Fibroblast of villous mesenchyme (primary cell): ENCODE measurements at regions not wholly inside any gene's neighbourhood (a gene's known extent, or its start where the extent isn't known, plus 50 kb on each side); places are given as distances from the start of the nearest gene placed in this dataset.

ENCODE experiments used
- DNase-seq: peaks from one replicate; pipeline ENCODE4 v3.0.0-alpha.2; 2010; ENCODE audit warnings: low read depth
- H3K4me3 ChIP-seq: 2 replicates; pipeline ENCODE4 v1.5.1; 2011; ENCODE audit warnings: low read depth, mild to moderate bottlenecking, low read length
- CTCF ChIP-seq: IDR thresholded peaks from 2 replicates; pipeline ENCODE4 v1.5.1; 2012; ENCODE audit warnings: low read depth, mild to moderate bottlenecking, low read length; ENCODE audit not compliant: insufficient read depth

DNA sequence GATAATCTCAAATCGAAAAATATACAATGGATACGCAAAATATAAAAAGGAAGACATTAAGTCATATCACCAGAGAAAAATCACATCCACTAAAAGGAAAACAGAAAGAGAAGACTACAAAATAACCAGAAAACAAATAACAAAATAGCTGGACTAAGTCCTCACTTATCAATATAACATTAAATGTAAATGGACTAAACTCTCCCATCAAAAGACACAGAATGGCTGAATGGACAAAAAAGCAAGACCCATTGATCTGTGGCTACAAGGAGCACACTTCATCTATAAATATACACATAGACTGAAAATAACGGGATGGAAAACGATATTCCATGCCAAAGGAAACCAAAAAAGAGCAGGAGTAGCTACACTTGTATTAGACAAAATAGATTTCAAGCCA lies 161.0 kb upstream of the PRKD1 start:
- TF ChIP-seq CTCF = no peak
- no peak for DNase-seq
- H3K4me3 ChIP-seq = no peak overlapping the region

GRCh38 chr14:30108975-30109700 lies 181.5 kb upstream of the PRKD1 start:
- peak; percentile 60 for DNase-seq
- TF ChIP-seq CTCF = no peak
- H3K4me3 ChIP-seq = no peak overlapping the region

DNA sequence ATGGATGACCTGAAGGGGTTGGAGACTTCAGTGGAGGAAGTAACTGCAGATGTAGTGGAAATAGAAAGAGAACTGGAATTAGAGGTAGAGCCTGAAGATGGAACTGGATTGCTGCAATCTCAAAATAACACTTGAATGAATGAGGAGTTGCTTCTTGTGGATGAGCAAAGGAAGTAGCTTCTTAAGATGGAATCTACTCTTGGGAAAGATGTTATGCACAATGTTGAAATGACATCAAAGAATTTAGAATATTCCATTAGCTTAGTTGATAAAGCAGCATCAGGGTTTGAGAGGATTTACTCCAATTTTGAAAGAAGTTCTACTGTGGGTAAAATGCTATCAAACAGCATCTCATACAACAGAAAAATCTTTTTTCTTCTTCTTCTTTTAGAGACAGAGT lies 186.4 kb upstream of the PRKD1 start:
- no peak overlapping the region for H3K4me3 ChIP-seq
- DNase-seq = peak; percentile 11
- TF ChIP-seq CTCF = no peak

DNA sequence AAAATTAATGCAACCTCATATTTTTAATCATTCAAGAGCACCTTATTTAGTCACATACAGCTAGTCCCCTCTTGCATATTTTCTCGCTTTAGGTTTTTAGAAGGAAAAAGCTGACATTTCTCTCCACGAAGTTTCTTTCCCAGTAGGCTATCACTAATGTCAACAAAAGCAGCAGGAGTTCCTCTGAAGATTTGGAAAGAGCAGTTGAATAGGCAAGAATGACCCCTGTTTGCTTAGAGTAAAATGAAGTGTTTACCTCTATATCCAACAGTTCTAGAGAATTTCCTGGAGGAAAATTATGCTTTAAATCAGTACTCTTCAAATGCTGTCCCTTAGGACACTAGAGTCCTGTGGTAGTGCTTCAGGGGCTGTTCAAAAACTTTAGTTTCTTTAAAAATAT lies 188.1 kb upstream of the PRKD1 start:
- TF ChIP-seq CTCF = no peak
- DNase-seq = no peak
- H3K4me3 ChIP-seq = no peak overlapping the region

GRCh38 chr14:30118992-30119640 lies 191.5 kb upstream of the PRKD1 start:
- TF ChIP-seq CTCF = no peak
- DNase-seq = no peak
- H3K4me3 ChIP-seq = no peak overlapping the region

GRCh38 chr14:30125322-30125979 lies 197.8 kb upstream of the PRKD1 start:
- DNase-seq = no peak
- no peak overlapping the region for H3K4me3 ChIP-seq
- no peak for TF ChIP-seq CTCF
